RWPE1 (cell line): ENCODE measurements at regions not wholly inside any gene's neighbourhood (a gene's known extent, or its start where the extent isn't known, plus 50 kb on each side); places are given as distances from the start of the nearest gene placed in this dataset.

Source experiments
- CTCF ChIA-PET: fragments of 350-600 bp; sonication (Branson Sonifier 250); formaldehyde crosslinking; extraction: SDS; loops from one replicate; lab custom pipeline; 2021; lab: Yijun Ruan, JAX
- POLR2A ChIA-PET: fragments of 400-600 bp; formaldehyde crosslinking; extraction: SDS; loops from one replicate; lab custom pipeline; 2020; ENCODE audit warnings: antibody characterized with exemption; ENCODE audit not compliant: low non-redundant PET; lab: Yijun Ruan, JAX
- DNase-seq: peaks from one replicate; pipeline ENCODE4 v3.0.0; 2012; ENCODE audit warnings: low spot score
- H3K27ac ChIP-seq: fragments of 450-650 bp; 2 replicates; pipeline ENCODE4 v1.5.1; 2017
- CTCF ChIP-seq: fragments of 450-650 bp; conservative IDR thresholded peaks from 2 replicates; pipeline ENCODE4 v1.5.1; 2017; ENCODE audit warnings: low read depth, mild to moderate bottlenecking

DNA sequence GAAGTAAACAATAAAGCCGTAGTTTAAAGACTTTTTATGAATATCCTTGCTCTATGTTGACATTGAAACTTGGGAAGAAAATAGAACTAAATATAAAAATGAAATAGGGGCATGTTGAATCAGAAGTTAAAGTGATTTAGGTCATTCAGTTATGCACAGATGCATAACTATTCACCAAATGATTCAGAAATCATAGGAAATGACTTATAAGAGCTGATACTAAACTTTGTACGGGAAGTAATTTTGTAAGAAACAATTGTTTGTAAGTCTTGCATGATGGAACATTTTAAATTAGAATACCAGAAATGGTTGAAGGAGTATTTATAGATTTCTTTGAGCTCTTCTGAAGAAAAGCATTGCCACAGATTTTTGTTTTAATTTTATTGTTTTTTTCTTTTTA lies 246.5 kb downstream of the CPE start:
- POLR2A ChIA-PET, result no interaction called here
- CTCF ChIA-PET, result interaction anchor here (0.6 kb wide), 1 partner anchor 1355 kb away, joined by 4 read pairs; no protein-coding TSS in a partner anchor
- no peak for DNase-seq
- H3K27ac ChIP-seq, result no peak overlapping the region
- no peak for TF ChIP-seq CTCF

DNA sequence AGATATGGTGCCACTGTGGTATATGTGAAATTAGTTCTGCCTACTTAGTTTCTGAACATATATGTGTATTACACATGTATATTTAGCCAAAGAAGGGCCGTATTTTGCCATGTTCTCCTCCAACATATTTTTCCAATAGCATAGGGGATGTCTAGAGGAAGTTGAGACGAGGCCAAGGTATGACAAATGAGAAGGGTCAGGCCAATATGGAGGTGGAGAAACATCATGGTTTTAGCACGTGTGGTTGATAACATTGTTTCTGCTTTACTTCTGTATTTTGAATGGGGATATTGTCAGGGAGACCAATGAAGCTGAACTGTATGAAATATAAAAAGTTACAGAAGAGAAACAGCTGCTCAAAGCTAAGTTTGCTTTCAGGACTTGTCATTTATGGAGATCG lies 246.7 kb upstream of the TLL1 start:
- ChIA-PET POLR2A (no interaction called here), CTCF (no interaction called here)
- no peak for DNase-seq
- no peak for TF ChIP-seq CTCF
- no peak overlapping the region for H3K27ac ChIP-seq

DNA sequence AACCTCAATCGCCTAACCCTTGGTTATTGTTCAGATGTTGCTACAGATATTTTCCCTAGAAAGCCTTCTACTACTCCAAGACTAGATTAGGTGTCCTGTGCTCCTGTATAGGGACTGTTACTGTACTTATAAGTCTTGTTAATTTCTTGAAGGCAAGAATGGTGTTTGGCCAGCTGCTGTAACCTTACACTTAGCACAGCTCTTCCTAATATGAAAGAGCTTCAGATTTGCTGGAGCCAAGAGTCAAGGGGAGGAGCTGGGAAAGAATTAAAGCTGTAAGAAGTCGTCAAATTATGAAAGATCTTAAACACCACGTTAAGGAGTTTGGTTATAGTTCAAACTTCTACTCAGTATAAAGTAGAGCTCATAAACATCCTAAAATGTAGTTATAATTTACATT lies 245.9 kb upstream of the TLL1 start:
- no peak for DNase-seq
- POLR2A ChIA-PET, result no interaction called here
- no peak overlapping the region for H3K27ac ChIP-seq
- CTCF ChIA-PET, result no interaction called here
- TF ChIP-seq CTCF, result no peak

DNA sequence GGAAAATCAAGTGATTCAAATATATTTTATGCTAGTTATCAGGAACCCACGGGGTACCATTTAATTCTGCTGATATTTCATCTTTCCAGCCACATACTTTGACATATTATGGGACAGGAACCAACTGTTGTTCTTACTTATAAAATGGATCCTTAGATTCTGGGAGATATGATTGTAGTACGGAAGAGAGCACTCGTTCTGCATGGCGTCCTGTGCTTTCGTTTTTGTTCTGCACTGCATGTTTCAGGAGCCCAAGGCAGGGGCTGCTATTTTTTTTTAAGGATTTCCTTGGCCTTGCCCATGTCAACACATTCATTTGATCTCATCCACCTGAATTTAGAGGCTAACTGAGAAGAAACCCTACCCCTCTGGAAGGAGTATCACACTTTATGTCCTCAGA lies 245.5 kb upstream of the TLL1 start:
- DNase-seq, result no peak
- POLR2A ChIA-PET, result no interaction called here
- TF ChIP-seq CTCF, result no peak
- no peak overlapping the region for H3K27ac ChIP-seq
- CTCF ChIA-PET, result no interaction called here

DNA sequence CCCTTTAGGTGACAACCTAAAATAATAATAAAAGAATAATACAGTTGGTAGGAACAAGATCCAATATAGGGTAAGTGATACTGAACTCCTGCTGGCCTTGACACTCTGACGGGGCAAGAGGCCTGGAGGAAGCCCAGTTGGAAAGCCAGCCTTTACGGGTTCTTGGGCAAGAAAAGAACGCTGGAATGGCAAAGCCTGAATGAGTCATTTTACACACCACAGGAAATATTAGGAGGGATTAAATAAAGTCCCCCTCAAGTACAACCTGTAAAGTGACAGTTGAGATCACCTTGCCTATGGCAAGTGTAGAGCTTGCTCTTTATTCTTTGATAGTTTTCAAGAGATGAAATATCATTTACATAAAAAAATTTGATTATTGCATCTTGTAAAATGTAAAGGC lies 244.5 kb upstream of the TLL1 start:
- ChIA-PET POLR2A (no interaction called here), CTCF (no interaction called here)
- no peak for TF ChIP-seq CTCF
- no peak overlapping the region for H3K27ac ChIP-seq
- DNase-seq, result no peak

DNA sequence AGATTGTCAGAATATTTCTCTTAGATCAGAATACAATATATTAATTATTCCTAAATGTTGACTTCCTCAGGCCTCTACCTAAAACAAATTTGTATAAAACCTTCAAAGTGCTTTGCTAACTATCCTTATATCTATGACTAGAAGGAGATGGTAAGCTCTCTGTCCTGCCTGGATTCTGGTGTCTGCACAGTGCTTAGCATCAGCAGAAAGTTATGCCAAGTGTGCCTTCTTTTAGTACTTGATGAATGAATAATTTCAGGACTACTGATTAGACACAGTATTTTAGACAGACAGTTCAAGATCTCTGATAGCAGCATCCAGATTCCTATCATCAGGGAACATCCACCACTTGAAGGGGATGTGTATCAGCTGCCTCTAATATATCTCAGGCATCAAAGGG lies 242.4 kb upstream of the TLL1 start:
- H3K27ac ChIP-seq, result no peak overlapping the region
- ChIA-PET CTCF (no interaction called here), POLR2A (no interaction called here)
- no peak for TF ChIP-seq CTCF
- DNase-seq, result no peak
